ENCODE measurements at regions not wholly inside any gene's neighbourhood (a gene's known extent, or its start where the extent isn't known, plus 50 kb on each side); places are given as distances from the start of the nearest gene placed in this dataset.

GRCh38 chr20:52578559-52578958 lies 387.0 kb upstream of the ZFP64 start:
- Mint-ChIP-seq H3K36me3 (ENCODE audit: low read depth) (no peaks in the 10 kb centered on the region), H3K9me3 (peaks cover 3% of the 10 kb centered on the region), H3K27ac (ENCODE audit: unreplicated experiment) (no peak overlapping the region), H3K27me3 (ENCODE audit: low read depth) (no peaks in the 10 kb centered on the region), H3K4me1 (no peaks in the 10 kb centered on the region), H3K4me3 (no peak overlapping the region)
- DNase-seq (ENCODE audit: low read depth, low spot score): no peak
- TF ChIP-seq, protein P1, sequence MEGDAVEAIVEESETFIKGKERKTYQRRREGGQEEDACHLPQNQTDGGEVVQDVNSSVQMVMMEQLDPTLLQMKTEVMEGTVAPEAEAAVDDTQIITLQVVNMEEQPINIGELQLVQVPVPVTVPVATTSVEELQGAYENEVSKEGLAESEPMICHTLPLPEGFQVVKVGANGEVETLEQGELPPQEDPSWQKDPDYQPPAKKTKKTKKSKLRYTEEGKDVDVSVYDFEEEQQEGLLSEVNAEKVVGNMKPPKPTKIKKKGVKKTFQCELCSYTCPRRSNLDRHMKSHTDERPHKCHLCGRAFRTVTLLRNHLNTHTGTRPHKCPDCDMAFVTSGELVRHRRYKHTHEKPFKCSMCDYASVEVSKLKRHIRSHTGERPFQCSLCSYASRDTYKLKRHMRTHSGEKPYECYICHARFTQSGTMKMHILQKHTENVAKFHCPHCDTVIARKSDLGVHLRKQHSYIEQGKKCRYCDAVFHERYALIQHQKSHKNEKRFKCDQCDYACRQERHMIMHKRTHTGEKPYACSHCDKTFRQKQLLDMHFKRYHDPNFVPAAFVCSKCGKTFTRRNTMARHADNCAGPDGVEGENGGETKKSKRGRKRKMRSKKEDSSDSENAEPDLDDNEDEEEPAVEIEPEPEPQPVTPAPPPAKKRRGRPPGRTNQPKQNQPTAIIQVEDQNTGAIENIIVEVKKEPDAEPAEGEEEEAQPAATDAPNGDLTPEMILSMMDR (conservative IDR thresholded peaks at IDR 0.05): no peak

GRCh38 chr20:52577696-52578095 lies 386.1 kb upstream of the ZFP64 start:
- TF ChIP-seq, protein P1 (conservative IDR thresholded peaks at IDR 0.05): no peak
- no peaks in the 10 kb centered on the region for H3K36me3 Mint-ChIP-seq (ENCODE audit: low read depth)
- DNase-seq (ENCODE audit: low read depth, low spot score): no peak
- no peaks in the 10 kb centered on the region for H3K27me3 Mint-ChIP-seq (ENCODE audit: low read depth)
- no peaks in the 10 kb centered on the region for H3K4me1 Mint-ChIP-seq
- H3K27ac Mint-ChIP-seq (ENCODE audit: unreplicated experiment): no peak overlapping the region
- H3K4me3 Mint-ChIP-seq: no peak overlapping the region
- peaks cover 3% of the 10 kb centered on the region for H3K9me3 Mint-ChIP-seq

GRCh38 chr20:52572687-52573086 lies 381.1 kb upstream of the ZFP64 start:
- TF ChIP-seq, protein P1 (conservative IDR thresholded peaks at IDR 0.05): no peak
- no peaks in the 10 kb centered on the region for H3K27me3 Mint-ChIP-seq (ENCODE audit: low read depth)
- no peaks in the 10 kb centered on the region for H3K36me3 Mint-ChIP-seq (ENCODE audit: low read depth)
- no peak for DNase-seq (ENCODE audit: low read depth, low spot score)
- no peak overlapping the region for H3K27ac Mint-ChIP-seq (ENCODE audit: unreplicated experiment)
- H3K4me3 Mint-ChIP-seq: no peak overlapping the region
- H3K4me1 Mint-ChIP-seq: no peaks in the 10 kb centered on the region
- H3K9me3 Mint-ChIP-seq: peaks cover 3% of the 10 kb centered on the region

DNA sequence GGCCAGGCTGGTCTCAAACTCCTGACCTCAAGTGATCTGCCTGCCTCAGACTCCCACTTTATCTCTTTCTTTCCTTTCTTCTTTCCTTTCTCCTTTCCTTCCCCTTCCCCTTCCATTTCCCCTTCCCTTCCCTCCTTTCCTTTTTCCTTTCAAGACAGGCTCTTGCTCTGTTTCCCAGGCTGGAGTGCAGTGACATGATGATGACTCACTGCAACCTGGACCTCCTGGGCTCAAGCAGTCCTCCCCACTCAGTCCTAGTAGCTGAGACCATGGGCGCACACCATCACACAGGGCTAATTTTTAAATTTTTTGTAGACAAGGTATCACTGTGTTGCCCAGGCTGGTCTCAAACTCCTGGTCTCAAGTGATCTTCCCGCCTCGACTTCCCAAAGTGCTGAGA lies 377.6 kb upstream of the ZFP64 start:
- no peaks in the 10 kb centered on the region for H3K9me3 Mint-ChIP-seq

GRCh38 chr20:52565614-52566013 lies 374.0 kb upstream of the ZFP64 start:
- Mint-ChIP-seq H3K27me3 (ENCODE audit: low read depth) (no peaks in the 10 kb centered on the region), H3K27ac (ENCODE audit: unreplicated experiment) (no peak overlapping the region), H3K4me1 (no peaks in the 10 kb centered on the region), H3K4me3 (no peak overlapping the region), H3K9me3 (no peaks in the 10 kb centered on the region), H3K36me3 (ENCODE audit: low read depth) (no peaks in the 10 kb centered on the region)
- TF ChIP-seq, protein P1 (conservative IDR thresholded peaks at IDR 0.05): no peak
- DNase-seq (ENCODE audit: low read depth, low spot score): no peak

More for the DNA sequence above, 377.6 kb upstream of the ZFP64 start:
- no peaks in the 10 kb centered on the region for H3K27me3 Mint-ChIP-seq (ENCODE audit: low read depth)
- TF ChIP-seq, protein P1 (conservative IDR thresholded peaks at IDR 0.05): no peak
- H3K4me3 Mint-ChIP-seq: no peak overlapping the region
- no peak for DNase-seq (ENCODE audit: low read depth, low spot score)
- H3K36me3 Mint-ChIP-seq (ENCODE audit: low read depth): no peaks in the 10 kb centered on the region
- H3K4me1 Mint-ChIP-seq: no peaks in the 10 kb centered on the region
- peak overlapping the region; percentile 39 for H3K27ac Mint-ChIP-seq (ENCODE audit: unreplicated experiment)

DNA sequence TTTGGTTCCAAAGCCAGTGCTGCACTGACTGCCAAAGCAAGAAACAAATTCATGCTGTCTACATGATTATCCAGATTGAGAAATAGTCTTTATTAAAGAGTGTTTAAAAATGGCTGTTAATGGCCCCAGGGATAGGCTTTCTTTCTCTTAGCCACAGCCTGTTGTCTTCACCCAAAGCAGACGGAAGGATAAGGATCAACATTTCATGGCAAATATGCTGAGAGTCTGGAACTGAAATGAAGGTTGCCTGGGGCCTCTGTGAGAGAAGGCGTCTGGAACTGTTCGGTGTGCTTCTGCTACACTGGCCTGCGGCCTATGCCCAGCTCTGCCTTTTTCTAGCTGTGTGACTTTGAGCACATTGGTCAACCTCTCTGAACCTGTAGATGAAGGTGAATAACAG lies 373.0 kb upstream of the ZFP64 start:
- DNase-seq (ENCODE audit: low read depth, low spot score): no peak
- TF ChIP-seq, protein P1 (conservative IDR thresholded peaks at IDR 0.05): no peak
- no peaks in the 10 kb centered on the region for H3K36me3 Mint-ChIP-seq (ENCODE audit: low read depth)
- no peaks in the 10 kb centered on the region for H3K27me3 Mint-ChIP-seq (ENCODE audit: low read depth)
- H3K9me3 Mint-ChIP-seq: peaks cover 5% of the 10 kb centered on the region
- no peak overlapping the region for H3K27ac Mint-ChIP-seq (ENCODE audit: unreplicated experiment)
- no peaks in the 10 kb centered on the region for H3K4me1 Mint-ChIP-seq
- H3K4me3 Mint-ChIP-seq: no peak overlapping the region

All from neural crest cell (in vitro differentiated cells).